ENCODE measurements at regions not wholly inside any gene's neighbourhood (a gene's known extent, or its start where the extent isn't known, plus 50 kb on each side); places are given as distances from the start of the nearest gene placed in this dataset.

DNA sequence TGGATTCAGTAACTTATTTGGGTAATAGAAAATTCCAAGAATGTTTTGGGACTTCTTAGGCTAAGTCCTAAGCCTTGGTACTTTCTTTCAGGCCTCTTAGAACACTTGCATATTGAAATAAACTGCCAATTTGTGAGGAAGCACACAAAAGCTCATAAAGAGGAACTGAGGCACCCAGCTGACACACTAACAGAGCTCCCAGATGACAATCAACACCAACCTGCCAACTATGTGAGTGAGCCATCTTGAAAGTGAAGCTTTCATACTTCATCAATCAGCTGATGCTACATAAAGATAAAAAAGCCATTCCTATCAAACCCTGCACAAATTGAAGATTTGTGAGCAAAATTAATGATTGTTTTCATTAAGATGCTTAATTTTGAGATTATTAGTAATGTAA lies 832.5 kb upstream of the EPHA7 start:
- dilution Hi-C loops (cut with MboI; ENCODE audit: extremely low pct_ligation_motif_present, low sequenced_read_pairs), result no loop called here
- Histone ChIP-seq H3K36me3 (ENCODE audit: control insufficient read depth in 2 of 2, extremely low read depth in 1 of 2, insufficient read depth in 2 of 2, low read length in 2 of 2) (no peaks in the 10 kb centered on the region), H3K27ac (ENCODE audit: control insufficient read depth, insufficient read depth, low read length) (no peak overlapping the region), H3K27me3 (ENCODE audit: control insufficient read depth, extremely low read depth, insufficient read depth, low read length) (no peaks in the 10 kb centered on the region), H3K4me2 (ENCODE audit: control insufficient read depth, extremely low read depth, insufficient read depth, low read depth, low read length) (no peak overlapping the region), H3K9ac (ENCODE audit: control insufficient read depth, extremely low read depth, insufficient read depth, low read length) (no peak overlapping the region), H3K9me1 (ENCODE audit: control insufficient read depth, extremely low read depth, insufficient read depth, low read length) (no peaks in the 10 kb centered on the region), H3K4me3 (ENCODE audit: control insufficient read depth in 2 of 3, extremely low read depth in 1 of 3, insufficient read depth in 2 of 3, low read depth in 1 of 3, low read length in 3 of 3) (no peak overlapping the region), H3K79me2 (ENCODE audit: control insufficient read depth, insufficient read depth, low read length) (no peaks in the 10 kb centered on the region), H3K4me1 (ENCODE audit: control insufficient read depth, extremely low read depth, insufficient read depth, low read length) (no peaks in the 10 kb centered on the region), H3K9me3 (ENCODE audit: control insufficient read depth, low read depth, low read length) (no peaks in the 10 kb centered on the region), H4K20me1 (ENCODE audit: control insufficient read depth, extremely low read depth, insufficient read depth, low read length) (no peaks in the 10 kb centered on the region), H2AFZ (ENCODE audit: control insufficient read depth, low read length) (no peak overlapping the region)
- DNase-seq (ENCODE audit: low read depth, low spot score), result no peak
- no peak for TF ChIP-seq EZH2 (IDR thresholded peaks at IDR 0.05; ENCODE audit: low read length)
- TF ChIP-seq CTCF (optimal IDR thresholded peaks at IDR 0.05 in 1 of 3, IDR thresholded peaks at IDR 0.05 in 1 of 3, conservative IDR thresholded peaks at IDR 0.05 in 1 of 3; ENCODE audit: extremely low read depth in 1 of 3, insufficient read depth in 2 of 3, low read length in 3 of 3), result no peak
- FAIRE-seq, result no peak

GRCh38 chr6:94245395-94245794 lies 826.0 kb upstream of the EPHA7 start:
- H3K4me3 ChIP-seq (ENCODE audit: control insufficient read depth in 2 of 3, extremely low read depth in 1 of 3, insufficient read depth in 2 of 3, low read depth in 1 of 3, low read length in 3 of 3), result no peak overlapping the region
- no peaks in the 10 kb centered on the region for H3K79me2 ChIP-seq (ENCODE audit: control insufficient read depth, insufficient read depth, low read length)
- no peaks in the 10 kb centered on the region for H4K20me1 ChIP-seq (ENCODE audit: control insufficient read depth, extremely low read depth, insufficient read depth, low read length)
- H3K9ac ChIP-seq (ENCODE audit: control insufficient read depth, extremely low read depth, insufficient read depth, low read length), result no peak overlapping the region
- dilution Hi-C loops (cut with MboI; ENCODE audit: extremely low pct_ligation_motif_present, low sequenced_read_pairs), result no loop called here
- H3K9me3 ChIP-seq (ENCODE audit: control insufficient read depth, low read depth, low read length), result no peaks in the 10 kb centered on the region
- H2AFZ ChIP-seq (ENCODE audit: control insufficient read depth, low read length), result no peak overlapping the region
- no peaks in the 10 kb centered on the region for H3K27me3 ChIP-seq (ENCODE audit: control insufficient read depth, extremely low read depth, insufficient read depth, low read length)
- no peak overlapping the region for H3K27ac ChIP-seq (ENCODE audit: control insufficient read depth, insufficient read depth, low read length)
- FAIRE-seq (no peak), DNase-seq (ENCODE audit: low read depth, low spot score) (no peak)
- TF ChIP-seq CTCF (optimal IDR thresholded peaks at IDR 0.05 in 1 of 3, IDR thresholded peaks at IDR 0.05 in 1 of 3, conservative IDR thresholded peaks at IDR 0.05 in 1 of 3; ENCODE audit: extremely low read depth in 1 of 3, insufficient read depth in 2 of 3, low read length in 3 of 3), result no peak
- TF ChIP-seq EZH2 (IDR thresholded peaks at IDR 0.05; ENCODE audit: low read length), result no peak
- H3K4me1 ChIP-seq (ENCODE audit: control insufficient read depth, extremely low read depth, insufficient read depth, low read length), result no peaks in the 10 kb centered on the region
- no peak overlapping the region for H3K4me2 ChIP-seq (ENCODE audit: control insufficient read depth, extremely low read depth, insufficient read depth, low read depth, low read length)
- no peaks in the 10 kb centered on the region for H3K9me1 ChIP-seq (ENCODE audit: control insufficient read depth, extremely low read depth, insufficient read depth, low read length)
- no peaks in the 10 kb centered on the region for H3K36me3 ChIP-seq (ENCODE audit: control insufficient read depth in 2 of 2, extremely low read depth in 1 of 2, insufficient read depth in 2 of 2, low read length in 2 of 2)
